BJ (cell line): ENCODE measurements at regions not wholly inside any gene's neighbourhood (a gene's known extent, or its start where the extent isn't known, plus 50 kb on each side); places are given as distances from the start of the nearest gene placed in this dataset.

Experiments
- CTCF ChIA-PET: fragments of 350-600 bp; formaldehyde crosslinking; extraction: SDS; loops from one replicate; lab custom pipeline; 2021; ENCODE audit warnings: antibody characterized with exemption, inconsistent platforms; lab: Yijun Ruan, JAX
- POLR2A ChIA-PET: fragments of 300-600 bp; sonication (Branson Sonifier 250); formaldehyde crosslinking; extraction: SDS; loops from one replicate; lab custom pipeline; 2021; ENCODE audit warnings: antibody characterized with exemption; lab: Charles Lee
- DNase-seq: peaks from one replicate; pipeline ENCODE4 v3.0.0-alpha.2; 2011; ENCODE audit warnings: low read depth
- H3K27me3 ChIP-seq: 2 replicates; pipeline ENCODE4 v1.6.0; 2011; ENCODE audit warnings: low read length; ENCODE audit not compliant: control insufficient read depth, insufficient read depth
- H3K36me3 ChIP-seq: 2 replicates; pipeline ENCODE4 v1.5.1; 2011; ENCODE audit warnings: low read length; ENCODE audit not compliant: control insufficient read depth, insufficient read depth
- H3K4me3 ChIP-seq: 2 replicates; pipeline ENCODE4 v1.5.1; 2011; ENCODE audit warnings: low read depth, mild to moderate bottlenecking, control low read depth, low read length
- CTCF ChIP-seq: IDR thresholded peaks from 2 replicates; pipeline ENCODE4 v1.5.1; 2011; ENCODE audit warnings: low read depth, mild to moderate bottlenecking, control low read depth, inconsistent platforms, low read length, moderate library complexity; ENCODE audit not compliant: insufficient read depth

GRCh38 chr3:151644020-151644620 is 89.6 kb upstream of the AADACL2 start:
- Histone ChIP-seq H3K4me3 (no peak overlapping the region), H3K36me3 (no peaks in the 10 kb centered on the region), H3K27me3 (no peaks in the 10 kb centered on the region)
- no peak for TF ChIP-seq CTCF
- CTCF ChIA-PET = no interaction called here
- no peak for DNase-seq
- POLR2A ChIA-PET = no interaction called here

GRCh38 chr3:151639418-151639740 is 94.3 kb upstream of the AADACL2 start:
- Histone ChIP-seq H3K27me3 (no peaks in the 10 kb centered on the region), H3K36me3 (no peaks in the 10 kb centered on the region), H3K4me3 (no peak overlapping the region)
- CTCF ChIA-PET = interaction anchor here (1.1 kb wide), 1 partner anchor 18 kb away, joined by 3 read pairs; no protein-coding TSS in a partner anchor
- POLR2A ChIA-PET = no interaction called here
- DNase-seq = no peak
- no peak for TF ChIP-seq CTCF

GRCh38 chr3:151638555-151639417 is 94.9 kb upstream of the AADACL2 start:
- no peaks in the 10 kb centered on the region for H3K27me3 ChIP-seq
- H3K4me3 ChIP-seq = no peak overlapping the region
- POLR2A ChIA-PET = no interaction called here
- no peaks in the 10 kb centered on the region for H3K36me3 ChIP-seq
- TF ChIP-seq CTCF = no peak
- CTCF ChIA-PET = interaction anchor here (0.6 to 1.1 kb wide), 2 partner anchors 18 to 53 kb away, joined by 3 to 4 read pairs; no protein-coding TSS in a partner anchor
- DNase-seq = no peak

- no peak for TF ChIP-seq CTCF
- ChIA-PET CTCF (no interaction called here), POLR2A (no interaction called here)
- Histone ChIP-seq H3K36me3 (no peaks in the 10 kb centered on the region), H3K27me3 (no peaks in the 10 kb centered on the region), H3K4me3 (no peak overlapping the region)
- DNase-seq = no peak
These were observed 97.8 kb upstream of the AADACL2 start for GRCh38 chr3:151635905-151636304.

GRCh38 chr3:151631946-151632345 is 101.8 kb upstream of the AADACL2 start:
- TF ChIP-seq CTCF = no peak
- ChIA-PET POLR2A (no interaction called here), CTCF (no interaction called here)
- Histone ChIP-seq H3K27me3 (no peaks in the 10 kb centered on the region), H3K4me3 (no peak overlapping the region), H3K36me3 (no peaks in the 10 kb centered on the region)
- no peak for DNase-seq
